HFFc6 (cell line): ENCODE measurements at regions not wholly inside any gene's neighbourhood (a gene's known extent, or its start where the extent isn't known, plus 50 kb on each side); places are given as distances from the start of the nearest gene placed in this dataset.

Source experiments
- DNase-seq: peaks from one replicate; pipeline ENCODE4 v3.0.0-alpha.2; 2018
- H3K27ac Mint-ChIP-seq: 2 replicates; pipeline ENCODE4 v1.8.0; 2020; ENCODE audit warnings: mild to moderate bottlenecking, mixed read lengths
- H3K27me3 Mint-ChIP-seq: 2 replicates; pipeline ENCODE4 v1.8.0; 2021; ENCODE audit warnings: mild to moderate bottlenecking, moderate library complexity, mixed read lengths; ENCODE audit not compliant: insufficient read depth
- H3K36me3 Mint-ChIP-seq: 2 replicates; pipeline ENCODE4 v1.8.0; 2021; ENCODE audit warnings: low read depth, mixed read lengths
- H3K4me1 Mint-ChIP-seq: 2 replicates; pipeline ENCODE4 v1.8.0; 2020; ENCODE audit warnings: low read depth, mixed read lengths
- H3K4me3 Mint-ChIP-seq: 2 replicates; pipeline ENCODE4 v1.8.0; 2020; ENCODE audit warnings: mild to moderate bottlenecking, moderate library complexity, mixed read lengths
- H3K9me3 Mint-ChIP-seq: 2 replicates; pipeline ENCODE4 v1.8.0; 2020; ENCODE audit warnings: mild to moderate bottlenecking, mixed read lengths
- CTCF ChIP-seq: fragments of 200-600 bp; sonication (generic); IDR thresholded peaks from 2 replicates; pipeline ENCODE4 v1.5.0; 2021; ENCODE audit warnings: antibody characterized with exemption, mild to moderate bottlenecking

- TF ChIP-seq CTCF: no peak
- Mint-ChIP-seq H3K9me3 (peaks cover 58% of the 10 kb centered on the region), H3K27me3 (no peaks in the 10 kb centered on the region; the same call in 1 of the 2 replicates), H3K4me3 (no peak overlapping the region), H3K36me3 (peaks cover 8% of the 10 kb centered on the region), H3K27ac (no peak overlapping the region), H3K4me1 (no peaks in the 10 kb centered on the region)
- DNase-seq: no peak
These were observed 322.1 kb upstream of the RNF32 start for GRCh38 chr7:156318426-156318825.

GRCh38 chr7:156309016-156309620, 331.5 kb upstream of the RNF32 start:
- Mint-ChIP-seq H3K27me3 (no peaks in the 10 kb centered on the region; the same call in 1 of the 2 replicates), H3K36me3 (no peaks in the 10 kb centered on the region; the same call in 1 of the 2 replicates), H3K9me3 (peaks cover 54% of the 10 kb centered on the region), H3K4me1 (no peaks in the 10 kb centered on the region), H3K4me3 (no peak overlapping the region), H3K27ac (no peak overlapping the region)
- DNase-seq: no peak
- no peak for TF ChIP-seq CTCF

GRCh38 chr7:156307193-156307592, 333.4 kb upstream of the RNF32 start:
- Mint-ChIP-seq H3K4me3 (no peak overlapping the region), H3K9me3 (peaks cover 62% of the 10 kb centered on the region), H3K36me3 (no peaks in the 10 kb centered on the region; the same call in 1 of the 2 replicates), H3K4me1 (no peaks in the 10 kb centered on the region), H3K27ac (no peak overlapping the region), H3K27me3 (no peaks in the 10 kb centered on the region; the same call in 1 of the 2 replicates)
- no peak for TF ChIP-seq CTCF
- no peak for DNase-seq

GRCh38 chr7:156305351-156305750, 335.2 kb upstream of the RNF32 start:
- Mint-ChIP-seq H3K36me3 (no peaks in the 10 kb centered on the region; the same call in 1 of the 2 replicates), H3K4me1 (no peaks in the 10 kb centered on the region), H3K9me3 (peaks cover 54% of the 10 kb centered on the region), H3K27ac (no peak overlapping the region), H3K4me3 (no peak overlapping the region), H3K27me3 (no peaks in the 10 kb centered on the region)
- no peak for DNase-seq
- no peak for TF ChIP-seq CTCF

- H3K9me3 Mint-ChIP-seq: peaks cover 54% of the 10 kb centered on the region
- no peaks in the 10 kb centered on the region for H3K36me3 Mint-ChIP-seq
- H3K27me3 Mint-ChIP-seq: no peaks in the 10 kb centered on the region; the same call in 1 of the 2 replicates
- H3K27ac Mint-ChIP-seq: no peak overlapping the region
- no peak for DNase-seq
- no peak for TF ChIP-seq CTCF
- H3K4me1 Mint-ChIP-seq: no peaks in the 10 kb centered on the region
- H3K4me3 Mint-ChIP-seq: no peak overlapping the region
These were observed 357.8 kb upstream of the RNF32 start for GRCh38 chr7:156282816-156283215.
